MM.1S (cell line): ENCODE measurements at regions not wholly inside any gene's neighbourhood (a gene's known extent, or its start where the extent isn't known, plus 50 kb on each side); places are given as distances from the start of the nearest gene placed in this dataset.

ENCODE experiments used
- DNase-seq: peaks from one replicate; pipeline ENCODE4 v3.0.0-alpha.2; 2015
- H2AFZ ChIP-seq: fragments of 300-600 bp; sonication (generic); 2 replicates; pipeline ENCODE4 v1.6.0; 2016; ENCODE audit warnings: antibody characterized with exemption, low read length
- H3F3A ChIP-seq: fragments of 300-600 bp; sonication (generic); 2 replicates; pipeline ENCODE4 v1.6.1; 2016; ENCODE audit warnings: mild to moderate bottlenecking, antibody characterized with exemption, low read length, moderate library complexity, mixed read lengths; ENCODE audit not compliant: insufficient read depth
- H3K27ac ChIP-seq: fragments of 300-600 bp; sonication (generic); 2 replicates; pipeline ENCODE4 v1.5.1; 2016; ENCODE audit warnings: mild to moderate bottlenecking, low read length
- H3K27me3 ChIP-seq: fragments of 300-600 bp; sonication (generic); replicated peaks from 2 replicates; pipeline ENCODE4 v1.6.0; 2016; ENCODE audit warnings: low read length; ENCODE audit not compliant: insufficient read depth
- H3K36me3 ChIP-seq: fragments of 300-600 bp; sonication (generic); replicated peaks from 2 replicates; pipeline ENCODE4 v1.6.1; 2016; ENCODE audit warnings: mild to moderate bottlenecking, low read length, mixed read lengths; ENCODE audit not compliant: insufficient read depth
- H3K4me1 ChIP-seq: fragments of 300-600 bp; sonication (generic); 2 replicates; pipeline ENCODE4 v1.6.1; 2016; ENCODE audit warnings: low read length, mixed read lengths
- H3K4me2 ChIP-seq: fragments of 300-600 bp; sonication (generic); 2 replicates; pipeline ENCODE4 v1.6.0; 2016; ENCODE audit warnings: low read depth, low read length
- H3K4me3 ChIP-seq: fragments of 300-600 bp; sonication (generic); 2 replicates; pipeline ENCODE4 v1.5.1; 2016; ENCODE audit warnings: low read length, mixed read lengths
- H3K79me2 ChIP-seq: fragments of 300-600 bp; sonication (generic); 2 replicates; pipeline ENCODE4 v1.6.1; 2016; ENCODE audit warnings: mixed run types, low read length, mixed read lengths
- H3K9ac ChIP-seq: fragments of 300-600 bp; sonication (generic); 2 replicates; pipeline ENCODE4 v1.6.1; 2016; ENCODE audit warnings: low read length, mixed read lengths
- H3K9me2 ChIP-seq: fragments of 300-600 bp; sonication (generic); replicated peaks from 2 replicates; pipeline ENCODE4 v1.6.1; 2016; ENCODE audit warnings: mild to moderate bottlenecking, low read length, mixed read lengths; ENCODE audit not compliant: insufficient read depth
- H3K9me3 ChIP-seq: fragments of 300-600 bp; sonication (generic); replicated peaks from 2 replicates; pipeline ENCODE4 v1.6.1; 2016; ENCODE audit warnings: mild to moderate bottlenecking, low read length, mixed read lengths; ENCODE audit not compliant: insufficient read depth
- H4K20me1 ChIP-seq: fragments of 300-600 bp; sonication (generic); 2 replicates; pipeline ENCODE4 v1.6.1; 2016; ENCODE audit warnings: mild to moderate bottlenecking, low read length, moderate library complexity, mixed read lengths; ENCODE audit not compliant: insufficient read depth
- CTCF ChIP-seq: fragments of 300-600 bp; sonication (generic); IDR thresholded peaks from 2 replicates; pipeline ENCODE4 v1.5.1; 2016; ENCODE audit warnings: antibody characterized with exemption, low read length, mixed read lengths
- EZH2 ChIP-seq: fragments of 300-600 bp; sonication (generic); optimal IDR thresholded peaks from 2 replicates; pipeline ENCODE3; 2017; ENCODE audit warnings: low read depth, mild to moderate bottlenecking, antibody characterized with exemption, low read length, mixed read lengths
- EZH2phosphoT487 ChIP-seq: fragments of 300-600 bp; sonication (generic); IDR thresholded peaks from 2 replicates; pipeline ENCODE4 v1.6.1; 2018; ENCODE audit warnings: antibody characterized with exemption, low read length

GRCh38 chr18:29307231-29307630, 1130.3 kb upstream of the CDH2 start:
- Histone ChIP-seq H3K4me2 (no peak overlapping the region), H2AFZ (no peak overlapping the region), H3K9me3 (no peaks in the 10 kb centered on the region), H3K27me3 (no peaks in the 10 kb centered on the region), H3K36me3 (no peaks in the 10 kb centered on the region), H3K9me2 (no peaks in the 10 kb centered on the region), H3K79me2 (no peaks in the 10 kb centered on the region), H3K9ac (no peak overlapping the region), H3K27ac (no peak overlapping the region), H3K4me1 (no peaks in the 10 kb centered on the region), H3K4me3 (no peak overlapping the region), H3F3A (no peaks in the 10 kb centered on the region), H4K20me1 (no peaks in the 10 kb centered on the region)
- TF ChIP-seq EZH2phosphoT487 (no peak), EZH2 (no peak), CTCF (no peak)
- DNase-seq, result no peak

GRCh38 chr18:29305516-29305915, 1128.6 kb upstream of the CDH2 start:
- Histone ChIP-seq H3K4me2 (no peak overlapping the region), H3K79me2 (no peaks in the 10 kb centered on the region), H2AFZ (no peak overlapping the region), H4K20me1 (no peaks in the 10 kb centered on the region), H3K4me3 (no peak overlapping the region), H3K27me3 (no peaks in the 10 kb centered on the region), H3K27ac (no peak overlapping the region), H3K9ac (no peak overlapping the region), H3K4me1 (no peaks in the 10 kb centered on the region), H3F3A (no peaks in the 10 kb centered on the region), H3K9me2 (no peaks in the 10 kb centered on the region), H3K9me3 (no peaks in the 10 kb centered on the region), H3K36me3 (no peaks in the 10 kb centered on the region)
- no peak for TF ChIP-seq EZH2
- no peak for TF ChIP-seq EZH2phosphoT487
- TF ChIP-seq CTCF, result no peak
- DNase-seq, result no peak

GRCh38 chr18:29301048-29301447, 1124.1 kb upstream of the CDH2 start:
- Histone ChIP-seq H3K4me1 (no peaks in the 10 kb centered on the region), H3K9me3 (no peaks in the 10 kb centered on the region), H3K27ac (no peak overlapping the region), H3K4me2 (no peak overlapping the region), H3K9me2 (no peaks in the 10 kb centered on the region), H3F3A (no peaks in the 10 kb centered on the region), H3K4me3 (no peak overlapping the region), H3K27me3 (no peaks in the 10 kb centered on the region), H3K79me2 (no peaks in the 10 kb centered on the region), H3K36me3 (no peaks in the 10 kb centered on the region), H4K20me1 (no peaks in the 10 kb centered on the region), H3K9ac (no peak overlapping the region), H2AFZ (no peak overlapping the region)
- TF ChIP-seq CTCF (no peak), EZH2 (no peak), EZH2phosphoT487 (no peak)
- DNase-seq, result no peak

GRCh38 chr18:29285471-29285870, 1108.5 kb upstream of the CDH2 start:
- H3K9me3 ChIP-seq, result no peaks in the 10 kb centered on the region
- H3K4me1 ChIP-seq, result no peaks in the 10 kb centered on the region
- no peaks in the 10 kb centered on the region for H4K20me1 ChIP-seq
- no peaks in the 10 kb centered on the region for H3F3A ChIP-seq
- no peak overlapping the region for H3K27ac ChIP-seq
- no peaks in the 10 kb centered on the region for H3K36me3 ChIP-seq
- TF ChIP-seq EZH2phosphoT487 (no peak), CTCF (no peak), EZH2 (no peak)
- H2AFZ ChIP-seq, result no peak overlapping the region
- H3K4me3 ChIP-seq, result no peak overlapping the region
- no peak for DNase-seq
- no peaks in the 10 kb centered on the region for H3K9me2 ChIP-seq
- no peak overlapping the region for H3K9ac ChIP-seq
- H3K4me2 ChIP-seq, result no peak overlapping the region
- H3K79me2 ChIP-seq, result no peaks in the 10 kb centered on the region
- no peaks in the 10 kb centered on the region for H3K27me3 ChIP-seq
